Prostate gland (tissue), 2 donors: ENCODE measurements at regions not wholly inside any gene's neighbourhood (a gene's known extent, or its start where the extent isn't known, plus 50 kb on each side); places are given as distances from the start of the nearest gene placed in this dataset.

Source experiments
- CTCF ChIP-seq, 4 experiments: fragments of 200-600 bp in 2 of 4; fragments of 450-650 bp in 2 of 4; sonication (generic) in 2 of 4; IDR thresholded peaks; 1 replicate in 3 of 4; 2 replicates in 1 of 4; pipeline ENCODE4 v1.5.1; 2016 to 2019; ENCODE audit warnings: antibody characterized with exemption in 4 of 4, mild to moderate bottlenecking in 2 of 4, moderate library complexity in 2 of 4
- POLR2A ChIP-seq: fragments of 450-650 bp; IDR thresholded peaks from one replicate; pipeline ENCODE4 v1.6.1; 2016; ENCODE audit warnings: antibody characterized with exemption, mild to moderate bottlenecking
- POLR2AphosphoS5 ChIP-seq: sonication (generic); formaldehyde crosslinking; IDR thresholded peaks from one replicate; pipeline ENCODE4 v1.6.1; 2017; ENCODE audit warnings: antibody characterized with exemption

- TF ChIP-seq CTCF (IDR thresholded peaks at IDR 0.05) (no peak), POLR2A (no peak), POLR2AphosphoS5 (no peak)
Measured at GRCh38 chr9:82073551-82074543, 85.3 kb downstream of the SPATA31D1 start.
